H9 (cell line): ENCODE measurements at regions not wholly inside any gene's neighbourhood (a gene's known extent, or its start where the extent isn't known, plus 50 kb on each side); places are given as distances from the start of the nearest gene placed in this dataset.

ENCODE experiments used
- DNase-seq: peaks from one replicate; pipeline ENCODE4 v3.0.0-alpha.2; 2017
- H2AFZ ChIP-seq: one replicate; pipeline ENCODE4 v1.6.1; 2013; ENCODE audit warnings: mild to moderate bottlenecking, low read length, control low read depth, moderate library complexity
- H2AK5ac ChIP-seq: 2 replicates; pipeline ENCODE4 v1.6.1; 2013; ENCODE audit warnings: low read length, control low read depth, mixed read lengths; ENCODE audit not compliant: insufficient read length
- H2BK120ac ChIP-seq: one replicate; pipeline ENCODE4 v1.6.1; 2013; ENCODE audit warnings: low read depth, mild to moderate bottlenecking, low read length, control low read depth, inconsistent platforms; ENCODE audit not compliant: poor library complexity, severe bottlenecking
- H2BK12ac ChIP-seq: 2 replicates; pipeline ENCODE4 v1.6.1; 2013; ENCODE audit warnings: low read length, control low read depth, mixed read lengths, low read depth; ENCODE audit not compliant: insufficient read length
- H2BK15ac ChIP-seq: 2 replicates; pipeline ENCODE4 v1.6.1; 2013; ENCODE audit warnings: low read depth, low read length, control low read depth
- H2BK20ac ChIP-seq: one replicate; pipeline ENCODE4 v1.6.1; 2013; ENCODE audit warnings: low read depth, mild to moderate bottlenecking, low read length, control low read depth, inconsistent platforms; ENCODE audit not compliant: poor library complexity, severe bottlenecking
- H2BK5ac ChIP-seq: 2 replicates; pipeline ENCODE4 v1.6.1; 2013; ENCODE audit warnings: low read length, control low read depth, mixed read lengths; ENCODE audit not compliant: insufficient read length
- H3K14ac ChIP-seq: 2 replicates; pipeline ENCODE4 v1.6.1; 2013; ENCODE audit warnings: low read length, control low read depth; ENCODE audit not compliant: insufficient read depth
- H3K18ac ChIP-seq: 2 replicates; pipeline ENCODE4 v1.6.1; 2013; ENCODE audit warnings: low read depth, mild to moderate bottlenecking, mixed read lengths, low read length, control low read depth; ENCODE audit not compliant: insufficient read length
- H3K23ac ChIP-seq: 2 replicates; pipeline ENCODE4 v1.6.1; 2013; ENCODE audit warnings: low read length, control low read depth, mixed read lengths, low read depth; ENCODE audit not compliant: insufficient read length
- H3K23me2 ChIP-seq: 2 replicates; pipeline ENCODE4 v1.6.1; 2013; ENCODE audit warnings: low read depth, mild to moderate bottlenecking, mixed read lengths, low read length, control low read depth; ENCODE audit not compliant: insufficient read length, poor library complexity, severe bottlenecking
- H3K27ac ChIP-seq: 2 replicates; pipeline ENCODE4 v1.5.1; 2013; ENCODE audit warnings: low read length, control low read depth, mixed read lengths, low read depth; ENCODE audit not compliant: insufficient read length
- H3K27me3 ChIP-seq: 2 replicates; pipeline ENCODE4 v1.6.1; 2013; ENCODE audit warnings: low read length, control low read depth, inconsistent platforms; ENCODE audit not compliant: insufficient read depth
- H3K4ac ChIP-seq: 2 replicates; pipeline ENCODE4 v1.6.1; 2013; ENCODE audit warnings: low read depth, mild to moderate bottlenecking, control low read depth, inconsistent platforms, low read length, moderate library complexity
- H3K4me1 ChIP-seq: 2 replicates; pipeline ENCODE4 v1.6.1; 2013; ENCODE audit warnings: low read length, control low read depth, inconsistent platforms; ENCODE audit not compliant: insufficient read depth
- H3K4me2 ChIP-seq: 2 replicates; pipeline ENCODE4 v1.6.1; 2013; ENCODE audit warnings: low read length, control low read depth, mixed read lengths; ENCODE audit not compliant: insufficient read length, insufficient read depth
- H3K56ac ChIP-seq: 2 replicates; pipeline ENCODE4 v1.6.1; 2013; ENCODE audit warnings: low read depth, mild to moderate bottlenecking, mixed read lengths, low read length, control low read depth; ENCODE audit not compliant: insufficient read length
- H3K79me1 ChIP-seq: 2 replicates; pipeline ENCODE4 v1.6.1; 2013; ENCODE audit warnings: low read depth, mild to moderate bottlenecking, moderate library complexity, low read length, control low read depth, inconsistent platforms; ENCODE audit not compliant: insufficient read depth, poor library complexity, severe bottlenecking
- H3K79me2 ChIP-seq: 2 replicates; pipeline ENCODE4 v1.6.1; 2013; ENCODE audit warnings: low read length, control low read depth, inconsistent platforms; ENCODE audit not compliant: insufficient read depth
- H3K9ac ChIP-seq: 2 replicates; pipeline ENCODE4 v1.6.1; 2013; ENCODE audit warnings: low read length, control low read depth, mixed read lengths; ENCODE audit not compliant: insufficient read length; ENCODE audit errors: extremely low read depth
- H3K9me3 ChIP-seq: one replicate; pipeline ENCODE4 v1.6.1; 2013; ENCODE audit warnings: low read depth, low read length, inconsistent platforms; ENCODE audit not compliant: control insufficient read depth
- H3T11ph ChIP-seq: one replicate; pipeline ENCODE4 v1.6.1; 2013; ENCODE audit warnings: mild to moderate bottlenecking, low read length, control low read depth, inconsistent platforms
- H4K20me1 ChIP-seq: one replicate; pipeline ENCODE4 v1.6.1; 2013; ENCODE audit not compliant: control insufficient read depth, insufficient read length, insufficient read depth
- H4K5ac ChIP-seq: 2 replicates; pipeline ENCODE4 v1.6.1; 2013; ENCODE audit warnings: low read depth, mild to moderate bottlenecking, mixed read lengths, low read length, control low read depth; ENCODE audit not compliant: insufficient read length
- H4K8ac ChIP-seq: replicated peaks from 2 replicates; pipeline ENCODE4 v1.6.1; 2013; ENCODE audit warnings: low read length, control low read depth, mixed read lengths, low read depth; ENCODE audit not compliant: insufficient read length
- H4K91ac ChIP-seq: 2 replicates; pipeline ENCODE4 v1.6.1; 2013; ENCODE audit warnings: low read depth, mild to moderate bottlenecking, moderate library complexity, mixed read lengths, low read length, control low read depth; ENCODE audit not compliant: insufficient read length
- H3K27ac Mint-ChIP-seq, 3 experiments: 2 replicates in 2 of 3; 3 replicates in 1 of 3; pipeline ENCODE4 v1.8.0; 2020 to 2021; ENCODE audit warnings: mixed read lengths in 3 of 3, mild to moderate bottlenecking in 1 of 3, moderate library complexity in 1 of 3
- H3K27me3 Mint-ChIP-seq: 2 replicates; pipeline ENCODE4 v1.8.0; 2021; ENCODE audit warnings: low read depth, mild to moderate bottlenecking, moderate library complexity, mixed read lengths
- H3K36me3 Mint-ChIP-seq, 3 experiments: 2 replicates in 2 of 3; 3 replicates in 1 of 3; pipeline ENCODE4 v1.8.0; 2020 to 2021; ENCODE audit warnings: low read depth in 3 of 3, mixed read lengths in 3 of 3; ENCODE audit not compliant: insufficient read depth in 1 of 3
- H3K4me1 Mint-ChIP-seq, 2 experiments: 2 replicates each; pipeline ENCODE4 v1.8.0; 2020; ENCODE audit warnings: mixed read lengths in 2 of 2
- H3K4me3 Mint-ChIP-seq, 2 experiments: 2 replicates in 1 of 2; 3 replicates in 1 of 2; pipeline ENCODE4 v1.8.0; 2020 to 2021; ENCODE audit warnings: mild to moderate bottlenecking in 2 of 2, mixed read lengths in 2 of 2, moderate library complexity in 1 of 2
- H3K9me3 Mint-ChIP-seq, 2 experiments: 2 replicates in 1 of 2; 3 replicates in 1 of 2; pipeline ENCODE4 v1.8.0; 2020; ENCODE audit warnings: mild to moderate bottlenecking in 2 of 2, mixed read lengths in 2 of 2, moderate library complexity in 1 of 2
- CTCF ChIP-seq: fragments of 200-600 bp; sonication (generic); conservative IDR thresholded peaks from 3 replicates; pipeline ENCODE4 v1.8.0; 2021; ENCODE audit warnings: antibody characterized with exemption, mild to moderate bottlenecking
- WGBS: extraction: QIAGEN DNeasy Blood & Tissue Kit; methylation state at CpG from one replicate; pipeline ENCODE4 v1.1.7; 2013; ENCODE audit warnings: missing lambda C conversion rate, low lambda C conversion rate, mixed read lengths; ENCODE audit not compliant: insufficient read length; ENCODE audit errors: extremely low coverage; 5-methylcytosine and 5-hydroxymethylcytosine counted together

- no peak overlapping the region for H3K4me3 Mint-ChIP-seq
- no peak overlapping the region for H3K4me2 ChIP-seq
- no peaks in the 10 kb centered on the region for H3K79me2 ChIP-seq
- H4K5ac ChIP-seq, result no peak overlapping the region
- no peaks in the 10 kb centered on the region for H3K79me1 ChIP-seq
- H2BK120ac ChIP-seq, result no peak overlapping the region
- no peaks in the 10 kb centered on the region for H3K36me3 Mint-ChIP-seq
- no CpG with 5 or more reads among the region's 2 CpGs for WGBS
- no peak overlapping the region for H4K91ac ChIP-seq
- no peak for TF ChIP-seq CTCF
- H3K9me3 Mint-ChIP-seq, result peaks cover 0 to 4% of the 10 kb centered on the region in 2 experiments; a peak in 2 of 5 replicates
- H3K23me2 ChIP-seq, result no peaks in the 10 kb centered on the region
- no peak overlapping the region for H2BK5ac ChIP-seq
- H4K20me1 ChIP-seq, result no peaks in the 10 kb centered on the region
- no peak overlapping the region for H3K4ac ChIP-seq
- H3K4me1 ChIP-seq, result no peaks in the 10 kb centered on the region
- H2AFZ ChIP-seq, result no peak overlapping the region
- no peak for DNase-seq
- H3K18ac ChIP-seq, result no peak overlapping the region
- H4K8ac ChIP-seq, result no peak overlapping the region
- no peak overlapping the region for H2BK20ac ChIP-seq
- H3T11ph ChIP-seq, result no peak overlapping the region
- no peaks in the 10 kb centered on the region for H3K4me1 Mint-ChIP-seq
- H2AK5ac ChIP-seq, result no peak overlapping the region
- no peaks in the 10 kb centered on the region for H3K27me3 Mint-ChIP-seq
- H3K27ac ChIP-seq, result no peak overlapping the region
- no peak overlapping the region for H3K9ac ChIP-seq
- H2BK15ac ChIP-seq, result no peak overlapping the region
- no peaks in the 10 kb centered on the region for H3K27me3 ChIP-seq
- H3K56ac ChIP-seq, result no peak overlapping the region
- no peak overlapping the region for H3K27ac Mint-ChIP-seq
- no peak overlapping the region for H2BK12ac ChIP-seq
- H3K14ac ChIP-seq, result no peak overlapping the region
- no peaks in the 10 kb centered on the region for H3K9me3 ChIP-seq
- no peak overlapping the region for H3K23ac ChIP-seq
These were observed 418.9 kb upstream of the POM121L12 start for GRCh38 chr7:52616552-52616951.
